ENCODE measurements at regions not wholly inside any gene's neighbourhood (a gene's known extent, or its start where the extent isn't known, plus 50 kb on each side); places are given as distances from the start of the nearest gene placed in this dataset.

GRCh38 chr12:28689398-28690175 lies 459.5 kb upstream of the FAR2 start:
- H3K27me3 ChIP-seq (ENCODE audit: control insufficient read depth, insufficient read depth, low read length) = no peaks in the 10 kb centered on the region
- H3K9ac ChIP-seq (ENCODE audit: low read length) = no peak overlapping the region

GRCh38 chr12:28693565-28694219 lies 455.4 kb upstream of the FAR2 start:
- Histone ChIP-seq H3K9me3 (ENCODE audit: control insufficient read depth, insufficient read depth, low read depth, low read length) (no peaks in the 10 kb centered on the region), H3K9ac (ENCODE audit: low read length) (no peak overlapping the region), H3K4me1 (ENCODE audit: control insufficient read depth, insufficient read depth, low read length) (no peaks in the 10 kb centered on the region), H3K27me3 (ENCODE audit: control insufficient read depth, insufficient read depth, low read length) (no peaks in the 10 kb centered on the region), H3K27ac (ENCODE audit: low read depth, low read length) (no peak overlapping the region), H3K4me3 (ENCODE audit: low read depth, low read length) (no peak overlapping the region), H3K36me3 (ENCODE audit: control insufficient read depth, insufficient read depth, low read length) (no peaks in the 10 kb centered on the region)

More at GRCh38 chr12:28689398-28690175, 459.5 kb upstream of the FAR2 start:
- Histone ChIP-seq H3K4me1 (ENCODE audit: control insufficient read depth, insufficient read depth, low read length) (no peaks in the 10 kb centered on the region), H3K4me3 (ENCODE audit: low read depth, low read length) (no peak overlapping the region), H3K27ac (ENCODE audit: low read depth, low read length) (no peak overlapping the region), H3K9me3 (ENCODE audit: control insufficient read depth, insufficient read depth, low read depth, low read length) (no peaks in the 10 kb centered on the region), H3K36me3 (ENCODE audit: control insufficient read depth, insufficient read depth, low read length) (no peaks in the 10 kb centered on the region)

GRCh38 chr12:28698553-28698952 lies 450.5 kb upstream of the FAR2 start:
- no peak overlapping the region for H3K9ac ChIP-seq (ENCODE audit: low read length)
- no peaks in the 10 kb centered on the region for H3K27me3 ChIP-seq (ENCODE audit: control insufficient read depth, insufficient read depth, low read length)
- no peaks in the 10 kb centered on the region for H3K36me3 ChIP-seq (ENCODE audit: control insufficient read depth, insufficient read depth, low read length)
- H3K4me1 ChIP-seq (ENCODE audit: control insufficient read depth, insufficient read depth, low read length) = no peaks in the 10 kb centered on the region
- no peak overlapping the region for H3K27ac ChIP-seq (ENCODE audit: low read depth, low read length)
- no peak overlapping the region for H3K4me3 ChIP-seq (ENCODE audit: low read depth, low read length)
- no peaks in the 10 kb centered on the region for H3K9me3 ChIP-seq (ENCODE audit: control insufficient read depth, insufficient read depth, low read depth, low read length)

- H3K36me3 ChIP-seq (ENCODE audit: control insufficient read depth, insufficient read depth, low read length) = no peaks in the 10 kb centered on the region
- no peak overlapping the region for H3K27ac ChIP-seq (ENCODE audit: low read depth, low read length)
- no peak overlapping the region for H3K9ac ChIP-seq (ENCODE audit: low read length)
- H3K4me1 ChIP-seq (ENCODE audit: control insufficient read depth, insufficient read depth, low read length) = no peaks in the 10 kb centered on the region
- H3K4me3 ChIP-seq (ENCODE audit: low read depth, low read length) = no peak overlapping the region
- no peaks in the 10 kb centered on the region for H3K27me3 ChIP-seq (ENCODE audit: control insufficient read depth, insufficient read depth, low read length)
- H3K9me3 ChIP-seq (ENCODE audit: control insufficient read depth, insufficient read depth, low read depth, low read length) = no peaks in the 10 kb centered on the region
Observed at GRCh38 chr12:28699029-28699428, 450.0 kb upstream of the FAR2 start.

- Histone ChIP-seq H3K27ac (ENCODE audit: low read depth, low read length) (no peak overlapping the region), H3K4me3 (ENCODE audit: low read depth, low read length) (no peak overlapping the region), H3K27me3 (ENCODE audit: control insufficient read depth, insufficient read depth, low read length) (no peaks in the 10 kb centered on the region), H3K9ac (ENCODE audit: low read length) (no peak overlapping the region), H3K9me3 (ENCODE audit: control insufficient read depth, insufficient read depth, low read depth, low read length) (no peaks in the 10 kb centered on the region), H3K4me1 (ENCODE audit: control insufficient read depth, insufficient read depth, low read length) (no peaks in the 10 kb centered on the region), H3K36me3 (ENCODE audit: control insufficient read depth, insufficient read depth, low read length) (no peaks in the 10 kb centered on the region)
Observed at GRCh38 chr12:28700161-28700560, 448.9 kb upstream of the FAR2 start.

GRCh38 chr12:28704477-28705169 lies 444.5 kb upstream of the FAR2 start:
- Histone ChIP-seq H3K4me3 (ENCODE audit: low read depth, low read length) (no peak overlapping the region), H3K9ac (ENCODE audit: low read length) (no peak overlapping the region), H3K27ac (ENCODE audit: low read depth, low read length) (no peak overlapping the region), H3K9me3 (ENCODE audit: control insufficient read depth, insufficient read depth, low read depth, low read length) (no peaks in the 10 kb centered on the region), H3K27me3 (ENCODE audit: control insufficient read depth, insufficient read depth, low read length) (no peaks in the 10 kb centered on the region), H3K4me1 (ENCODE audit: control insufficient read depth, insufficient read depth, low read length) (no peaks in the 10 kb centered on the region), H3K36me3 (ENCODE audit: control insufficient read depth, insufficient read depth, low read length) (no peaks in the 10 kb centered on the region)

GRCh38 chr12:28708918-28709371 lies 440.1 kb upstream of the FAR2 start:
- Histone ChIP-seq H3K9ac (ENCODE audit: low read length) (no peak overlapping the region), H3K9me3 (ENCODE audit: control insufficient read depth, insufficient read depth, low read depth, low read length) (no peaks in the 10 kb centered on the region), H3K4me1 (ENCODE audit: control insufficient read depth, insufficient read depth, low read length) (no peaks in the 10 kb centered on the region), H3K27me3 (ENCODE audit: control insufficient read depth, insufficient read depth, low read length) (no peaks in the 10 kb centered on the region), H3K36me3 (ENCODE audit: control insufficient read depth, insufficient read depth, low read length) (no peaks in the 10 kb centered on the region), H3K27ac (ENCODE audit: low read depth, low read length) (no peak overlapping the region), H3K4me3 (ENCODE audit: low read depth, low read length) (no peak overlapping the region)

GRCh38 chr12:28709986-28710685 lies 438.9 kb upstream of the FAR2 start:
- Histone ChIP-seq H3K4me3 (ENCODE audit: low read depth, low read length) (no peak overlapping the region), H3K27me3 (ENCODE audit: control insufficient read depth, insufficient read depth, low read length) (no peaks in the 10 kb centered on the region), H3K36me3 (ENCODE audit: control insufficient read depth, insufficient read depth, low read length) (no peaks in the 10 kb centered on the region), H3K27ac (ENCODE audit: low read depth, low read length) (no peak overlapping the region), H3K9ac (ENCODE audit: low read length) (no peak overlapping the region), H3K9me3 (ENCODE audit: control insufficient read depth, insufficient read depth, low read depth, low read length) (no peaks in the 10 kb centered on the region), H3K4me1 (ENCODE audit: control insufficient read depth, insufficient read depth, low read length) (no peaks in the 10 kb centered on the region)

- Histone ChIP-seq H3K27me3 (ENCODE audit: control insufficient read depth, insufficient read depth, low read length) (no peaks in the 10 kb centered on the region), H3K9me3 (ENCODE audit: control insufficient read depth, insufficient read depth, low read depth, low read length) (no peaks in the 10 kb centered on the region), H3K9ac (ENCODE audit: low read length) (no peak overlapping the region), H3K4me3 (ENCODE audit: low read depth, low read length) (no peak overlapping the region), H3K27ac (ENCODE audit: low read depth, low read length) (no peak overlapping the region), H3K36me3 (ENCODE audit: control insufficient read depth, insufficient read depth, low read length) (no peaks in the 10 kb centered on the region), H3K4me1 (ENCODE audit: control insufficient read depth, insufficient read depth, low read length) (no peaks in the 10 kb centered on the region)
Observed at GRCh38 chr12:28710882-28711281, 438.2 kb upstream of the FAR2 start.

- Histone ChIP-seq H3K27ac (ENCODE audit: low read depth, low read length) (no peak overlapping the region), H3K4me1 (ENCODE audit: control insufficient read depth, insufficient read depth, low read length) (no peaks in the 10 kb centered on the region), H3K9ac (ENCODE audit: low read length) (no peak overlapping the region), H3K4me3 (ENCODE audit: low read depth, low read length) (no peak overlapping the region), H3K36me3 (ENCODE audit: control insufficient read depth, insufficient read depth, low read length) (no peaks in the 10 kb centered on the region), H3K9me3 (ENCODE audit: control insufficient read depth, insufficient read depth, low read depth, low read length) (no peaks in the 10 kb centered on the region), H3K27me3 (ENCODE audit: control insufficient read depth, insufficient read depth, low read length) (no peaks in the 10 kb centered on the region)
Observed at GRCh38 chr12:28711421-28711820, 437.7 kb upstream of the FAR2 start.
